ENCODE measurements at regions not wholly inside any gene's neighbourhood (a gene's known extent, or its start where the extent isn't known, plus 50 kb on each side); places are given as distances from the start of the nearest gene placed in this dataset.

DNA sequence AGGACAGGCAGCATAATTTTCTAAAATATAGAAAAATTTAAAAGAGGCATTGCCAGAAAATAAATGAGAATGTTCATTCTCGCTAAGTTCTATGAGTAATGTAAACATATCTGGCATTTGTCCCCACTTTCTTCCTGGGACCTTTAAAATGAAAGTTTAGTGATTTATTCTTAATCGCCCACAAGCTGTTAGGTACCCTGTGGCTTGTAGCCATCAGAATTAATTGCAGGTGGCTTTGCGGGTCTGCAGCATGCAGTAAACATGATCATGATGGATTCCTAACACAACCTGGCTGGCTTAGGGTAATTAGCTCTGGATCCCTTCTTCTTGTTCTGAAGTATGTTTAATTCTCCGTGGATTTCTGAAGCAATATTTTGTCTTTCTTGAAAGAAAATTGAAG lies 103.5 kb upstream of the FRMD6 start:
- no peak for TF ChIP-seq CTCF (IDR thresholded peaks at IDR 0.05)
- no peaks in the 10 kb centered on the region for H3K4me1 ChIP-seq (ENCODE audit: low read depth)
- H3K36me3 ChIP-seq (ENCODE audit: low read depth) = no peaks in the 10 kb centered on the region
- H3K9me3 ChIP-seq = no peaks in the 10 kb centered on the region
- ATAC-seq = no peak
- DNase-seq = no peak
- intact Hi-C loops (cut with DNase I, micrococcal nuclease) = no loop called here
- H3K4me3 ChIP-seq = no peak overlapping the region

GRCh38 chr14:51550636-51551035 lies 101.1 kb upstream of the FRMD6 start:
- no peak overlapping the region for H3K4me3 ChIP-seq
- TF ChIP-seq CTCF (IDR thresholded peaks at IDR 0.05) = no peak
- intact Hi-C loops (cut with DNase I, micrococcal nuclease) = no loop called here
- ATAC-seq (no peak), DNase-seq (no peak)
- H3K4me1 ChIP-seq (ENCODE audit: low read depth) = no peaks in the 10 kb centered on the region
- H3K36me3 ChIP-seq (ENCODE audit: low read depth) = no peaks in the 10 kb centered on the region
- no peaks in the 10 kb centered on the region for H3K9me3 ChIP-seq

GRCh38 chr14:51552275-51552674 lies 99.4 kb upstream of the FRMD6 start:
- Histone ChIP-seq H3K9me3 (no peaks in the 10 kb centered on the region), H3K4me1 (ENCODE audit: low read depth) (no peaks in the 10 kb centered on the region), H3K4me3 (no peak overlapping the region), H3K36me3 (ENCODE audit: low read depth) (no peaks in the 10 kb centered on the region)
- intact Hi-C loops (cut with DNase I, micrococcal nuclease) = no loop called here
- no peak for TF ChIP-seq CTCF (IDR thresholded peaks at IDR 0.05)
- DNase-seq (no peak), ATAC-seq (no peak)

DNA sequence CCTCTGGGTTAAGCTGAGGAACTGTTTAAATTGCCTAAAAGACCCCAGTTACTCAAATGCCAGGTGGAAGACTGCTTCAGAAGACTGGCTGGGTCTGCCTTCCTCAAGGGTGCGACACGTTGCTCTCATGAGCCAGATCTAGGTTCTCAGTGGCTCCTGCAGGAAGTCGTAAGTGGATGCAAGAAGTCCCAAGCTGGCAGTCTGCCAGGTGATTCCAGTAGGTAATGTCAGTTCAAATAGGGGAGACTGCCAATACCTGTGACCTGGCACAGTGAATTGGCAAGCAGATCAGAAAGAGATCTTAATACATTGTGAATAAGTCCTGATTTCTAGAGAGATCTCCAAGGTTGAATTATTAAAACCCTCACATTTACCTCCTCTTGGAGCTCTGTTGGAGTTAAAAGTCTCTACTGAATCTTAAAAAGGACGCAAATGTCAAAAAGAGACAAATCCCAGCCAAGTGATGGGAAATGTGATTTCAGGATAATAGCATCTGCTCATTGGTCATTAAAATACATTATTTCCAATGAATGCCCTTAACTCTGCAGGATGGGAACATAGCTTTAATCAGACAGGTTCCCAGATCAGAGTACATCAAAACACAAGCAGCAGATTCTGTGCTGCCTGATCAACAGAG lies 98.8 kb upstream of the FRMD6 start:
- no peaks in the 10 kb centered on the region for H3K9me3 ChIP-seq
- H3K36me3 ChIP-seq (ENCODE audit: low read depth) = no peaks in the 10 kb centered on the region
- ATAC-seq (no peak), DNase-seq (peak in 1 of 3 donors; percentile 14)
- TF ChIP-seq CTCF (IDR thresholded peaks at IDR 0.05) = no peak
- H3K4me1 ChIP-seq (ENCODE audit: low read depth) = no peaks in the 10 kb centered on the region
- H3K4me3 ChIP-seq = no peak overlapping the region
- intact Hi-C loops (cut with DNase I, micrococcal nuclease) = no loop called here

- ATAC-seq (no peak), DNase-seq (no peak)
- no peak overlapping the region for H3K4me3 ChIP-seq
- no peak for TF ChIP-seq CTCF (IDR thresholded peaks at IDR 0.05)
- H3K9me3 ChIP-seq = no peaks in the 10 kb centered on the region
- intact Hi-C loops (cut with DNase I, micrococcal nuclease) = no loop called here
- no peaks in the 10 kb centered on the region for H3K36me3 ChIP-seq (ENCODE audit: low read depth)
- H3K4me1 ChIP-seq (ENCODE audit: low read depth) = no peaks in the 10 kb centered on the region
These were observed 97.3 kb upstream of the FRMD6 start for GRCh38 chr14:51554339-51554920.

Data from mucosa of descending colon (tissue), 3 donors.